Loucy (cell line): ENCODE measurements at regions not wholly inside any gene's neighbourhood (a gene's known extent, or its start where the extent isn't known, plus 50 kb on each side); places are given as distances from the start of the nearest gene placed in this dataset.
"Not testable (repeated sequence)": the region's sequence is repeated elsewhere in the genome, so short reads cannot be mapped to it uniquely, and the experiment has no call there.

Experiments
- H2AFZ ChIP-seq: fragments of 200-600 bp; sonication (generic); 2 replicates; pipeline ENCODE4 v1.6.0; 2016; ENCODE audit warnings: antibody characterized with exemption, mild to moderate bottlenecking, low read length, moderate library complexity
- H3F3A ChIP-seq: fragments of 200-600 bp; 2 replicates; pipeline ENCODE4 v1.6.0; 2016; ENCODE audit warnings: antibody characterized with exemption, low read depth, mild to moderate bottlenecking
- H3K27me3 ChIP-seq: fragments of 200-600 bp; sonication (generic); 2 replicates; pipeline ENCODE4 v1.6.1; 2014; ENCODE audit warnings: low read length, mild to moderate bottlenecking; ENCODE audit not compliant: insufficient read depth, poor library complexity, severe bottlenecking
- H3K36me3 ChIP-seq: fragments of 200-600 bp; sonication (generic); 2 replicates; pipeline ENCODE4 v1.6.1; 2016; ENCODE audit warnings: low read length; ENCODE audit not compliant: insufficient read depth
- H3K4me1 ChIP-seq: fragments of 200-600 bp; sonication (generic); 2 replicates; pipeline ENCODE4 v1.5.1; 2014; ENCODE audit warnings: low read length, mild to moderate bottlenecking; ENCODE audit not compliant: insufficient read depth, poor library complexity, severe bottlenecking
- H3K4me2 ChIP-seq: fragments of 200-600 bp; sonication (generic); 2 replicates; pipeline ENCODE4 v1.6.0; 2014; ENCODE audit warnings: antibody characterized with exemption, low read length, low read depth, mild to moderate bottlenecking; ENCODE audit not compliant: poor library complexity, severe bottlenecking
- H3K4me3 ChIP-seq: fragments of 200-600 bp; sonication (generic); 2 replicates; pipeline ENCODE4 v1.5.1; 2014; ENCODE audit warnings: low read length, mild to moderate bottlenecking, mixed read lengths; ENCODE audit not compliant: poor library complexity, severe bottlenecking
- H3K79me2 ChIP-seq: fragments of 200-600 bp; sonication (generic); 2 replicates; pipeline ENCODE4 v1.6.1; 2014; ENCODE audit warnings: low read length; ENCODE audit not compliant: insufficient read depth
- H3K9ac ChIP-seq: fragments of 200-600 bp; sonication (generic); 2 replicates; pipeline ENCODE4 v1.6.0; 2014; ENCODE audit warnings: mild to moderate bottlenecking, low read depth, low read length, moderate library complexity; ENCODE audit not compliant: poor library complexity, severe bottlenecking
- H3K9me2 ChIP-seq: fragments of 200-600 bp; sonication (generic); replicated peaks from 2 replicates; pipeline ENCODE4 v1.6.1; 2016; ENCODE audit warnings: low read depth, low read length, mixed read lengths
- H3K9me3 ChIP-seq: fragments of 200-600 bp; sonication (generic); 2 replicates; pipeline ENCODE4 v1.6.1; 2014; ENCODE audit warnings: mild to moderate bottlenecking, antibody characterized with exemption, low read length, low read depth; ENCODE audit not compliant: insufficient read depth
- H4K20me1 ChIP-seq: fragments of 200-600 bp; sonication (generic); 2 replicates; pipeline ENCODE4 v1.6.0; 2014; ENCODE audit warnings: antibody characterized with exemption, low read length, mild to moderate bottlenecking; ENCODE audit not compliant: insufficient read depth, poor library complexity, severe bottlenecking
- EZH2phosphoT487 ChIP-seq: fragments of 200-600 bp; IDR thresholded peaks from 2 replicates; pipeline ENCODE4 v1.6.1; 2018; ENCODE audit warnings: antibody characterized with exemption, mild to moderate bottlenecking, moderate library complexity, borderline replicate concordance
- TF ChIP-seq, protein P1 (sequence below): fragments of 200-600 bp; sonication (generic); conservative IDR thresholded peaks from 2 replicates; pipeline ENCODE4 v1.5.1; 2014; ENCODE audit warnings: mild to moderate bottlenecking, antibody characterized with exemption, low read length

DNA sequence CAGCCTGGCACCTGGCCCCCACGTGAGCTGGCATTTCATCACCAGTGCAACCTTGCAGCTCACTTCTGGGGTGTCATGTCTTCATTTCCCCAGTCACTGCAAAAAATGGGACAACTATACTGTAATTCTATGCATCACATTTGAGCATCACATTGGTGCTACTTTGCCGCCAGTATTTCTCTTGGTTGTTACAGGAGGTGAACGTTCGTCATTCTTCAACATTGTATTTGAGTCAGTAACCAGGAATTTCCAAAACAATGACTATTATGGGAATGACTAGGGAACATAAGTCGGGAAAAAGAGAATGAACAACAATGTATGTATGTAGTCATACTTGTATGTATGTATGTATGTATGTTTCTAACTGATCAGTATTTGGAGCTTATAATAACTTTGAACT, 1278.0 kb downstream of the EFNA5 start:
- Histone ChIP-seq H3K4me1 (no peaks in the 10 kb centered on the region), H3K79me2 (no peaks in the 10 kb centered on the region), H3K4me2 (no peak overlapping the region), H3K9ac (no peak overlapping the region), H2AFZ (no peak overlapping the region), H3K36me3 (no peaks in the 10 kb centered on the region), H3K27me3 (no peaks in the 10 kb centered on the region), H3F3A (no peaks in the 10 kb centered on the region), H3K9me2 (no peaks in the 10 kb centered on the region), H3K4me3 (no peak overlapping the region), H3K9me3 (no peaks in the 10 kb centered on the region), H4K20me1 (no peaks in the 10 kb centered on the region)
- no peak for TF ChIP-seq EZH2phosphoT487
- TF ChIP-seq, protein P1, sequence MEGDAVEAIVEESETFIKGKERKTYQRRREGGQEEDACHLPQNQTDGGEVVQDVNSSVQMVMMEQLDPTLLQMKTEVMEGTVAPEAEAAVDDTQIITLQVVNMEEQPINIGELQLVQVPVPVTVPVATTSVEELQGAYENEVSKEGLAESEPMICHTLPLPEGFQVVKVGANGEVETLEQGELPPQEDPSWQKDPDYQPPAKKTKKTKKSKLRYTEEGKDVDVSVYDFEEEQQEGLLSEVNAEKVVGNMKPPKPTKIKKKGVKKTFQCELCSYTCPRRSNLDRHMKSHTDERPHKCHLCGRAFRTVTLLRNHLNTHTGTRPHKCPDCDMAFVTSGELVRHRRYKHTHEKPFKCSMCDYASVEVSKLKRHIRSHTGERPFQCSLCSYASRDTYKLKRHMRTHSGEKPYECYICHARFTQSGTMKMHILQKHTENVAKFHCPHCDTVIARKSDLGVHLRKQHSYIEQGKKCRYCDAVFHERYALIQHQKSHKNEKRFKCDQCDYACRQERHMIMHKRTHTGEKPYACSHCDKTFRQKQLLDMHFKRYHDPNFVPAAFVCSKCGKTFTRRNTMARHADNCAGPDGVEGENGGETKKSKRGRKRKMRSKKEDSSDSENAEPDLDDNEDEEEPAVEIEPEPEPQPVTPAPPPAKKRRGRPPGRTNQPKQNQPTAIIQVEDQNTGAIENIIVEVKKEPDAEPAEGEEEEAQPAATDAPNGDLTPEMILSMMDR: no peak

DNA sequence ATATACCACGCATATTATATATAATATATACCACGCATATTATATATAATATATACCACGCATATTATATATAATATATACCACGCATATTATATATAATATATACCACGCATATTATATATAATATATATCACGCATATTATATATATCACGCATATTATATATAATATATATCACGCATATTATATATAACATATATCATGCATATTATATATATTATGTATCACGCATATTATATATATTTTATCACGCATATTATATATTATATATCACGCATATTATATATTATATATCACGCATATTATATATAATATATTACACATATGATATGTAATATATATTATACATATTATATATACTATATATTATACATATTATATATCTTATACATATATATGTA, 1283.0 kb downstream of the EFNA5 start:
- not testable (repeated sequence) for H3K4me3 ChIP-seq, H4K20me1 ChIP-seq, H3K9ac ChIP-seq

DNA sequence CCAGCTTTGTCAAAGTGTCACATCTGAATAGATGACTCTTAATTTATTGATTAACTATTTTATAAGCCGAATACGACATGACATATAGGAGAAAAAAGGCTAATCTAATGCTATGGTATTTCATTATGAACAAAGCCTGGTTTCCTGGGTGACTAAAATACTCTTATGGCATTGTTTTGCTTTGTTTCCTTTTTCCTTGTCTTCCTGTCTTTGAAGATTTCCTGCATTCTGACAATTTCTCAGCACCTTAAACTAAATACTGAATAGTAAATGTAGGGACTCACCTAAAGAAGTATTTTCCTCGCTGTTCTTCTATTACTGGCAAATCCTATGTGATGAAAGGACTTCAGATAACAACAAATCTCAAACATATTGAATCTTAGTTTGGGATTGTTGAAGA, 1284.5 kb downstream of the EFNA5 start:
- Histone ChIP-seq H3K9ac (no peak overlapping the region), H3K9me2 (no peaks in the 10 kb centered on the region), H4K20me1 (no peaks in the 10 kb centered on the region), H3K36me3 (no peaks in the 10 kb centered on the region), H3F3A (no peaks in the 10 kb centered on the region), H3K4me2 (no peak overlapping the region), H3K27me3 (no peaks in the 10 kb centered on the region), H3K4me1 (no peaks in the 10 kb centered on the region), H3K79me2 (no peaks in the 10 kb centered on the region), H3K4me3 (no peak overlapping the region), H3K9me3 (no peaks in the 10 kb centered on the region), H2AFZ (no peak overlapping the region)
- TF ChIP-seq, protein P1: no peak
- no peak for TF ChIP-seq EZH2phosphoT487

More for the DNA sequence above, 1283.0 kb downstream of the EFNA5 start:
- H3K4me2 ChIP-seq, H3K36me3 ChIP-seq, H3K9me2 ChIP-seq, H3K4me1 ChIP-seq, H3K27me3 ChIP-seq, H2AFZ ChIP-seq, H3F3A ChIP-seq, H3K79me2 ChIP-seq, H3K9me3 ChIP-seq: not testable (repeated sequence)

DNA sequence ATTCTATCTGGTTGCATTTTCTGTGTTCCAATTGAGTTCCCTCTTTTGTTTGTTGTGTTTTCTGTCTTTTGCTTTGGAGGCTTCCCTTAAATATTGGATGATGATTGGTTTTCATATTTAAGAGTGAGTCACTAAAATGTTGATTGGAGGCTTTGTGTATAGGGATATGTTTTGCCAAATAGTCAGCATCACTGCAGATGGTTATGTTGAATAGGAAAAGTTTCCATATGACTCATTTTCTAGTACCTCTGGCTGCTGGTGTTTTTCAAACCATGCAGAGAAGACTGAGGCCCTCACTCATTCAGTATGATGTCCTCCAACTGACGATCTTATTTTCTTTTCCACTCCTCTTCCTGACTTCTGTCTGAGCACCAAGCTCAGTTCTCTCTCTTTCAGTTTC, 1290.0 kb downstream of the EFNA5 start:
- no peaks in the 10 kb centered on the region for H3K27me3 ChIP-seq
- H3K4me1 ChIP-seq: no peaks in the 10 kb centered on the region
- no peak overlapping the region for H3K9ac ChIP-seq
- H4K20me1 ChIP-seq: no peaks in the 10 kb centered on the region
- no peak overlapping the region for H3K4me3 ChIP-seq
- no peak overlapping the region for H3K4me2 ChIP-seq
- H2AFZ ChIP-seq: no peak overlapping the region
- no peaks in the 10 kb centered on the region for H3K9me3 ChIP-seq
- TF ChIP-seq, protein P1: no peak
- TF ChIP-seq EZH2phosphoT487: no peak
- no peaks in the 10 kb centered on the region for H3K36me3 ChIP-seq
- H3K9me2 ChIP-seq: no peaks in the 10 kb centered on the region
- no peaks in the 10 kb centered on the region for H3K79me2 ChIP-seq
- H3F3A ChIP-seq: no peaks in the 10 kb centered on the region
